ENCODE measurements at regions not wholly inside any gene's neighbourhood (a gene's known extent, or its start where the extent isn't known, plus 50 kb on each side); places are given as distances from the start of the nearest gene placed in this dataset.
"Not testable (repeated sequence)": the region's sequence is repeated elsewhere in the genome, so short reads cannot be mapped to it uniquely, and the experiment has no call there.

- DNase-seq: no peak
These were observed 194.0 kb downstream of the NDUFA10 start for GRCh38 chr2:239831001-239831731.

- DNase-seq: no peak
These were observed 194.8 kb downstream of the NDUFA10 start for GRCh38 chr2:239830121-239831000.

GRCh38 chr2:239829326-239829725 lies 195.8 kb downstream of the NDUFA10 start:
- DNase-seq: no peak

- DNase-seq: not testable (repeated sequence)
These were observed 196.2 kb downstream of the NDUFA10 start for GRCh38 chr2:239828973-239829275.

GRCh38 chr2:239828192-239828972 lies 196.8 kb downstream of the NDUFA10 start:
- no peak for DNase-seq

GRCh38 chr2:239827523-239827890 lies 197.6 kb downstream of the NDUFA10 start:
- DNase-seq: no peak

GRCh38 chr2:239826786-239827522 lies 198.2 kb downstream of the NDUFA10 start:
- DNase-seq: no peak

GRCh38 chr2:239826376-239826775 lies 198.8 kb downstream of the NDUFA10 start:
- DNase-seq: no peak

GRCh38 chr2:239825705-239825979 lies 199.5 kb downstream of the NDUFA10 start:
- DNase-seq: no peak

GRCh38 chr2:239824866-239825704 lies 200.1 kb downstream of the NDUFA10 start:
- DNase-seq: no peak

GRCh38 chr2:239824046-239824694 lies 201.0 kb downstream of the NDUFA10 start:
- DNase-seq: no peak

- peak; percentile 56 for DNase-seq
These were observed 202.9 kb downstream of the NDUFA10 start for GRCh38 chr2:239822146-239822831.

- no peak for DNase-seq
These were observed 203.5 kb downstream of the NDUFA10 start for GRCh38 chr2:239821694-239822075.

- DNase-seq: no peak
These were observed 204.1 kb downstream of the NDUFA10 start for GRCh38 chr2:239820836-239821693.

- no peak for DNase-seq
These were observed 205.1 kb downstream of the NDUFA10 start for GRCh38 chr2:239819974-239820555.

- DNase-seq: no peak
These were observed 205.8 kb downstream of the NDUFA10 start for GRCh38 chr2:239819091-239819973.

- DNase-seq: no peak
These were observed 206.6 kb downstream of the NDUFA10 start for GRCh38 chr2:239818531-239819011.

GRCh38 chr2:239818086-239818485 lies 207.1 kb downstream of the NDUFA10 start:
- no peak for DNase-seq

Data from activated CD4-positive, alpha-beta T cell treated with anti-CD3 and anti-CD28 coated beads, Interleukin-10, Interleukin-2, amounts not matched to agents 100 ng/mL and 50 ng/mL, durations not matched to agents 16 hours and 8 hours (primary cell).